T follicular helper cell (primary cell): ENCODE measurements at regions not wholly inside any gene's neighbourhood (a gene's known extent, or its start where the extent isn't known, plus 50 kb on each side); places are given as distances from the start of the nearest gene placed in this dataset.
"Not testable (repeated sequence)": the region's sequence is repeated elsewhere in the genome, so short reads cannot be mapped to it uniquely, and the experiment has no call there.

Experiments used
- DNase-seq: peaks from one replicate; pipeline ENCODE4 v3.0.0-alpha.2; 2020; ENCODE audit warnings: low read depth

- DNase-seq: no peak
Observed at GRCh38 chr1:101367630-101368029, 130.8 kb downstream of the S1PR1 start.

GRCh38 chr1:101370488-101370887 lies 133.7 kb downstream of the S1PR1 start:
- DNase-seq: no peak

GRCh38 chr1:101371259-101371658 lies 134.4 kb downstream of the S1PR1 start:
- DNase-seq: no peak

- no peak for DNase-seq
Observed at GRCh38 chr1:101373570-101373969, 136.8 kb downstream of the S1PR1 start.

- DNase-seq: not testable (repeated sequence)
Observed at GRCh38 chr1:101375448-101375847, 138.6 kb downstream of the S1PR1 start.

- no peak for DNase-seq
Observed at GRCh38 chr1:101376121-101377083, 139.6 kb downstream of the S1PR1 start.

- no peak for DNase-seq
Observed at GRCh38 chr1:101377084-101377835, 140.4 kb downstream of the S1PR1 start.

- DNase-seq: no peak
Observed at GRCh38 chr1:101379037-101379436, 142.2 kb downstream of the S1PR1 start.

GRCh38 chr1:101379950-101380349 lies 143.1 kb downstream of the S1PR1 start:
- DNase-seq: no peak

GRCh38 chr1:101382135-101382534 lies 145.3 kb downstream of the S1PR1 start:
- DNase-seq: no peak

- DNase-seq: no peak
Observed at GRCh38 chr1:101388904-101389546, 152.2 kb downstream of the S1PR1 start.

GRCh38 chr1:101389547-101389929 lies 152.7 kb downstream of the S1PR1 start:
- DNase-seq: no peak

- no peak for DNase-seq
Observed at GRCh38 chr1:101392552-101392951, 155.7 kb downstream of the S1PR1 start.

- DNase-seq: no peak
Observed at GRCh38 chr1:101394041-101394440, 157.2 kb downstream of the S1PR1 start.

- no peak for DNase-seq
Observed at GRCh38 chr1:101399222-101399621, 162.4 kb downstream of the S1PR1 start.

GRCh38 chr1:101406271-101406670 lies 169.5 kb downstream of the S1PR1 start:
- DNase-seq: no peak

- no peak for DNase-seq
Observed at GRCh38 chr1:101406681-101407080, 169.9 kb downstream of the S1PR1 start.

- DNase-seq: no peak
Observed at GRCh38 chr1:101407505-101408211, 170.8 kb downstream of the S1PR1 start.

GRCh38 chr1:101408212-101409042 lies 171.6 kb downstream of the S1PR1 start:
- DNase-seq: no peak

- DNase-seq: no peak
Observed at GRCh38 chr1:101409102-101409501, 172.3 kb downstream of the S1PR1 start.
